Thyroid gland (tissue), 4 donors: ENCODE measurements at regions not wholly inside any gene's neighbourhood (a gene's known extent, or its start where the extent isn't known, plus 50 kb on each side); places are given as distances from the start of the nearest gene placed in this dataset.

Experiments
- POLR2A ChIP-seq, 2 donors: fragments of 450-650 bp; IDR thresholded peaks; one replicate each; pipeline ENCODE4 v1.6.1; 2017; ENCODE audit warnings: antibody characterized with exemption in 2 of 2, mild to moderate bottlenecking in 2 of 2, moderate library complexity in 1 of 2
- TF ChIP-seq, protein P1 (sequence below), 6 experiments: fragments of 200-600 bp in 3 of 6; fragments of 450-650 bp in 3 of 6; sonication (generic) in 3 of 6; IDR thresholded peaks; one replicate each; pipeline ENCODE4 v1.5.1; 2016 to 2019; ENCODE audit warnings: antibody characterized with exemption in 6 of 6, mild to moderate bottlenecking in 2 of 6, inconsistent platforms in 1 of 6, moderate library complexity in 1 of 6

GRCh38 chr11:81159900-81160299 is 1573.8 kb downstream of the FAM181B start:
- TF ChIP-seq, protein P1, sequence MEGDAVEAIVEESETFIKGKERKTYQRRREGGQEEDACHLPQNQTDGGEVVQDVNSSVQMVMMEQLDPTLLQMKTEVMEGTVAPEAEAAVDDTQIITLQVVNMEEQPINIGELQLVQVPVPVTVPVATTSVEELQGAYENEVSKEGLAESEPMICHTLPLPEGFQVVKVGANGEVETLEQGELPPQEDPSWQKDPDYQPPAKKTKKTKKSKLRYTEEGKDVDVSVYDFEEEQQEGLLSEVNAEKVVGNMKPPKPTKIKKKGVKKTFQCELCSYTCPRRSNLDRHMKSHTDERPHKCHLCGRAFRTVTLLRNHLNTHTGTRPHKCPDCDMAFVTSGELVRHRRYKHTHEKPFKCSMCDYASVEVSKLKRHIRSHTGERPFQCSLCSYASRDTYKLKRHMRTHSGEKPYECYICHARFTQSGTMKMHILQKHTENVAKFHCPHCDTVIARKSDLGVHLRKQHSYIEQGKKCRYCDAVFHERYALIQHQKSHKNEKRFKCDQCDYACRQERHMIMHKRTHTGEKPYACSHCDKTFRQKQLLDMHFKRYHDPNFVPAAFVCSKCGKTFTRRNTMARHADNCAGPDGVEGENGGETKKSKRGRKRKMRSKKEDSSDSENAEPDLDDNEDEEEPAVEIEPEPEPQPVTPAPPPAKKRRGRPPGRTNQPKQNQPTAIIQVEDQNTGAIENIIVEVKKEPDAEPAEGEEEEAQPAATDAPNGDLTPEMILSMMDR (IDR thresholded peaks at IDR 0.05) = no peak
- TF ChIP-seq POLR2A (IDR thresholded peaks at IDR 0.05) = no peak
